ENCODE measurements at regions not wholly inside any gene's neighbourhood (a gene's known extent, or its start where the extent isn't known, plus 50 kb on each side); places are given as distances from the start of the nearest gene placed in this dataset.
"Not testable (repeated sequence)": the region's sequence is repeated elsewhere in the genome, so short reads cannot be mapped to it uniquely, and the experiment has no call there.

DNA sequence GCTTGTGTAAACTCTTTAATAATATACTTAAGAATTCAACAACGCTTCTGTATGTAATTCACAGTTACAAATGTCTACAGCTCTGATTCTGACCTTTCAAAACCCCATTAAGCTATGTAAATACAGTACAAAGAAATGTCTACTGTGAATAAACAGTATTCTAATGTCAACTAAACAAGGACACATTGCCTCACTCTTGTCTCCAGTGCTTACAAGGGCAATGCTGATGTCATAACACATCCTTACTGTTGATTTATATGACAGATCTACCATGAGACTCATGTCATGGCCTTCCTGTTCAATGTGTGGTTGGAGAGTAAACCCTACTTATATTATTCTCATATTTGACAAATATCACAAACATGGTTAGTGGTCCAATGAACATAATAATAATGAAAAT, 256.1 kb upstream of the ADGRL3 start:
- intact Hi-C loops (cut with DNase I), result no loop called here
- no peak for DNase-seq (ENCODE audit: low spot score)

DNA sequence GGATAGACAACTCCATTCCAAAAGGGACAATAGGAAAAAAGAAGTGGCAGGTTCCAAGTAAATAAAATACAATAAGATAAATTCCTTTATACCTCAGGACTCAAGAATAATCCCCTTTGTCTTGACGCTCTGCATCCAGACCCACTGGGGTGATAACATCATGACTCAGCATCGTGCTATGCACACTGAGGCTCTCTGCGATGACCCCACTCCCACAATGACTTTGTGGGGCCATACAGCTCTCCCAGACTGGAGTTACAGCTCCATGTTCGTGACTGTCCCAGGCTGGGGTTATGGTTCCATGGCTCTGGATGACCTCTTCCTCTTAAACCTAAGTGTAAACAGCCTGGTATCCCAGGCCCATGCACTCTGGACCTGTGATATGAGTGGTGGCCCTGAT, 254.5 kb upstream of the ADGRL3 start:
- DNase-seq (ENCODE audit: low spot score), result no peak

DNA sequence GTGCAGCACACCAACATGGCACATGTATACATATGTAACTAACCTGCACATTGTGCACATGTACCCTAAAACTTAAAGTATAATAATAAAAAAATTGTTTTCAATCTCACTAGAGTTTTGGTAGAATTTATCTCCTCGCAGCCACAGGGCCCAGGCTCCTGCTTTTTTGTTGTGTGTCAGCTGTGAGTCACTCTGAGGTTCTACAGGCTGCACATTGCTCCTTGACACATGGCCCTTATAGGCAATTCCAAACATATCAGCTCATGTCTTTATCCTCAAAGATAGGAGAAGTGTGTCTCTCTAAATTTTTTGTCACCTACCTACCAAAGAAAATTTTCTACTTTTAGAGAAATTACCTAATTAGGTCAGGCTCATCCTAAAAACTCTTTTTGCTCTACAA, 252.1 kb upstream of the ADGRL3 start:
- intact Hi-C loops (cut with DNase I), result no loop called here
- DNase-seq (ENCODE audit: low spot score), result no peak

More for the DNA sequence above, 254.5 kb upstream of the ADGRL3 start:
- intact Hi-C loops (cut with DNase I), result no loop called here

GRCh38 chr4:60952921-60953320, 247.2 kb upstream of the ADGRL3 start:
- intact Hi-C loops (cut with DNase I), result no loop called here
- no peak for DNase-seq (ENCODE audit: low spot score)

GRCh38 chr4:60953826-60954225, 246.3 kb upstream of the ADGRL3 start:
- intact Hi-C loops (cut with DNase I), result no loop called here

GRCh38 chr4:60962286-60962685, 237.8 kb upstream of the ADGRL3 start:
- intact Hi-C loops (cut with DNase I), result no loop called here
- DNase-seq (ENCODE audit: low spot score), result no peak

More at GRCh38 chr4:60953826-60954225, 246.3 kb upstream of the ADGRL3 start:
- DNase-seq (ENCODE audit: low spot score), result no peak

DNA sequence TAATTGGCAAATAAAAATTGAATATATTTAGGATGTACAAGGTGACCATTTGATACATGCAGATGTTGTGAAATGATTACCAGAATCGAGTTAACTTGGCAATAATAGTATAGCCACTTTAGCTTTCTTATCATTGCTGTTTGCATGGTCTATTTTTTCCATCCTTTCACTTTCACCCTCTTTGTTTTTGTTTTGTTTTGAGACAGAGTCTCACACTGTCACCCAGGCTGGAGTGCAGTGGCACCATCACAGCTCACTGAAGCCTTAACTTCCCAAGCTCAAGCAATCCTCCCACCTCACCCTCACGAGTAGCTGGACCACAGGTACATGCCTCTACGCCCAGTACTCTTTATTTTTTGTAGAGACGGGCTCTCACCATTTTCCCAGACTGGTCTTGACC, 218.6 kb upstream of the ADGRL3 start:
- no peak for DNase-seq (ENCODE audit: low spot score)
- intact Hi-C loops (cut with DNase I), result no loop called here

GRCh38 chr4:60989141-60989540, 211.0 kb upstream of the ADGRL3 start:
- DNase-seq (ENCODE audit: low spot score), result no peak
- intact Hi-C loops (cut with DNase I), result no loop called here

DNA sequence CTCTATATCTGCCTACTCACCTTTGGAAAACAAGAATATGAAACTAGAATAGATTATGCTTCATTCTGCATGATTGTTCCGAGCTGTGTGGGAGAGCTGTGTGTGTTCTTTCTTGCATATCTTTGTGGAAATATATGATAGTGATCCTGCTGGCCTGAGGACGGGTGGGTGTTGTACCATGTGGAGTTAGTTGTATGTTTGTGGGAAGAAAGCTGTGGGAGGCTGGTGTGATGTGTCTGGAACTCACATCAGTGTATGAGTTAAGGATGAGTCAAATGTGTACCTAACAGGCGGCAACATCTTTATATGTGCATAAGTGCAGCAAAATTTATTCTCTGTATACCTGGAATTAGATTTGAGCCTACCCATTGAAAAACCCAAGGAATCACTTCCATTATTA, 208.1 kb upstream of the ADGRL3 start:
- intact Hi-C loops (cut with DNase I), result no loop called here

GRCh38 chr4:61003301-61003700, 196.8 kb upstream of the ADGRL3 start:
- intact Hi-C loops (cut with DNase I), result no loop called here
- no peak for DNase-seq (ENCODE audit: low spot score)

More for the DNA sequence above, 208.1 kb upstream of the ADGRL3 start:
- DNase-seq (ENCODE audit: low spot score), result no peak

GRCh38 chr4:61004651-61005170, 195.4 kb upstream of the ADGRL3 start:
- intact Hi-C loops (cut with DNase I), result no loop called here
- DNase-seq (ENCODE audit: low spot score), result no peak

DNA sequence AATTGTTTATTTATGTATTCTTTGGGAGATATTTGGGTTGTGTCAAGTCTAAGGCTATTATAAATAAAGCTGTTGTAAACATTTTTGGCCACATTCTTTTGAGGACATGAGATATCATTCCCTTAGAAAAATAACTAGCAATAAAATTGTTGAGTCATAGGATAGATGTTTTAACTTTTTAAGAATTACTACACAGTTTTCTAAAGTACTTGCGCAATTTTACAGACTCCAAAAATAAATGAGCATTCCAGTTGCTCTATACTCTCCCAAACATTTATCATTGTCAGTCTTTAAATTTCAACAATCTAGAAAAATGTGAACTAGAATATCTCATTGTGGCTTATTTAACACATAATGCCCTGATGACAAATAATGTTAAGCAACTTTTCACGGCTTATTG, 189.1 kb upstream of the ADGRL3 start:
- intact Hi-C loops (cut with DNase I), result no loop called here
- no peak for DNase-seq (ENCODE audit: low spot score)

GRCh38 chr4:61011936-61012335, 188.2 kb upstream of the ADGRL3 start:
- intact Hi-C loops (cut with DNase I); DNase-seq (ENCODE audit: low spot score): not testable (repeated sequence)

GRCh38 chr4:61024610-61025009, 175.5 kb upstream of the ADGRL3 start:
- intact Hi-C loops (cut with DNase I), result no loop called here
- no peak for DNase-seq (ENCODE audit: low spot score)

- intact Hi-C loops (cut with DNase I), result no loop called here
- no peak for DNase-seq (ENCODE audit: low spot score)
These were observed 172.2 kb upstream of the ADGRL3 start for GRCh38 chr4:61027939-61028338.

DNA sequence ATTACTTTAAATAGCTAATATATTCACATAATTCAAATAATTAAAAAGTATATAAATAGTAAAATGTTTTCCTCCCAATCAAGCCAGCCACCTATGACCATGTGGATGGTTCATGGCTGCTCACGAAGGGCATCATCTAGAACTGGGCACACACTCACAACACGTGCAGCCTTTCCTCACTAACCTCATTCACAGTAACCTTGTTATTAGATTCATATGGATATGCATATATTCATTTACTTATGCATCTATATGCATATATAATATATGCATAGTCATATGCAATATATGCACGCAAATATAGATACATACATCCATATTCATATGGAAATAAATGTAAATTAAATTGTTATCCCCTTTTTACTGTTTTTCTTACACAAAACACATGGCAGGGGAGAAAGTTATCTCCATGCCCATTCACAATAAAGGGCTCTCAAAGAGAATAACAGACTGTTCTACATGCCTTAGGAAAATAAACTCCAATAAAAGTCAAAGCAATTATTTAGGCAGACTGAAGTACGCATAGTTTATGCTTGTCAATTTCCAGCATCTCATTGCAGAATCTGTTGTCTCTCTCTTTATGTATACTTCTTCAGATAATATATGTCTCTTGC, 163.9 kb upstream of the ADGRL3 start:
- intact Hi-C loops (cut with DNase I), result no loop called here
- no peak for DNase-seq (ENCODE audit: low spot score)

GRCh38 chr4:61041527-61041926, 158.6 kb upstream of the ADGRL3 start:
- intact Hi-C loops (cut with DNase I), result no loop called here
- DNase-seq (ENCODE audit: low spot score), result no peak

DNA sequence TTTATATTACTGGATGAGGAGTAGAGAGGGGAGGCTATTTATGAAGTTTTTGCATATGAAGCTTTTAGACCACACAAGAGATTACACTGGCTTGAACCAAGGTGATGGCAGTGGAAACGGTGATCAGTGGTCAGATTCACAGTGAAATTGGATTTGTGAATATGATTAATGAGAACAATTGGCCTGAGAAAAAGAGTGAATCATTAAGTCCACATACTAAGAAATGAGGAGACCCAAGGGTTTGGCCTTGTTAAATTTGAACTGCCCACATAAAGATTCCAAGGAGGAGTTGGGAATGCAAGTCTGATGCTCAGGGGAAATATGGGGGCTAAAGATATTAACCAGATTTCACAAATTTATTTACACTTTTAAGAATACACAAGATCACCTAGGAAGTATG, 155.3 kb upstream of the ADGRL3 start:
- no peak for DNase-seq (ENCODE audit: low spot score)
- intact Hi-C loops (cut with DNase I), result no loop called here

- DNase-seq (ENCODE audit: low spot score), result no peak
- intact Hi-C loops (cut with DNase I), result no loop called here
These were observed 151.1 kb upstream of the ADGRL3 start for GRCh38 chr4:61049018-61049417.

GRCh38 chr4:61067381-61067780, 132.7 kb upstream of the ADGRL3 start:
- intact Hi-C loops (cut with DNase I), result no loop called here
- DNase-seq (ENCODE audit: low spot score), result no peak

- intact Hi-C loops (cut with DNase I), result no loop called here
- no peak for DNase-seq (ENCODE audit: low spot score)
These were observed 132.1 kb upstream of the ADGRL3 start for GRCh38 chr4:61068060-61068459.

GRCh38 chr4:61068745-61069144, 131.4 kb upstream of the ADGRL3 start:
- DNase-seq (ENCODE audit: low spot score), result no peak
- intact Hi-C loops (cut with DNase I), result no loop called here
